H9 (cell line): ENCODE measurements at regions not wholly inside any gene's neighbourhood (a gene's known extent, or its start where the extent isn't known, plus 50 kb on each side); places are given as distances from the start of the nearest gene placed in this dataset.

Experiments
- DNase-seq: peaks from one replicate; pipeline ENCODE4 v3.0.0-alpha.2; 2017
- H2AFZ ChIP-seq: one replicate; pipeline ENCODE4 v1.6.1; 2013; ENCODE audit warnings: mild to moderate bottlenecking, low read length, control low read depth, moderate library complexity
- H2AK5ac ChIP-seq: 2 replicates; pipeline ENCODE4 v1.6.1; 2013; ENCODE audit warnings: low read length, control low read depth, mixed read lengths; ENCODE audit not compliant: insufficient read length
- H2BK120ac ChIP-seq: one replicate; pipeline ENCODE4 v1.6.1; 2013; ENCODE audit warnings: low read depth, mild to moderate bottlenecking, low read length, control low read depth, inconsistent platforms; ENCODE audit not compliant: poor library complexity, severe bottlenecking
- H2BK12ac ChIP-seq: 2 replicates; pipeline ENCODE4 v1.6.1; 2013; ENCODE audit warnings: low read length, control low read depth, mixed read lengths, low read depth; ENCODE audit not compliant: insufficient read length
- H2BK15ac ChIP-seq: 2 replicates; pipeline ENCODE4 v1.6.1; 2013; ENCODE audit warnings: low read depth, low read length, control low read depth
- H2BK20ac ChIP-seq: one replicate; pipeline ENCODE4 v1.6.1; 2013; ENCODE audit warnings: low read depth, mild to moderate bottlenecking, low read length, control low read depth, inconsistent platforms; ENCODE audit not compliant: poor library complexity, severe bottlenecking
- H2BK5ac ChIP-seq: 2 replicates; pipeline ENCODE4 v1.6.1; 2013; ENCODE audit warnings: low read length, control low read depth, mixed read lengths; ENCODE audit not compliant: insufficient read length
- H3K14ac ChIP-seq: 2 replicates; pipeline ENCODE4 v1.6.1; 2013; ENCODE audit warnings: low read length, control low read depth; ENCODE audit not compliant: insufficient read depth
- H3K18ac ChIP-seq: 2 replicates; pipeline ENCODE4 v1.6.1; 2013; ENCODE audit warnings: low read depth, mild to moderate bottlenecking, mixed read lengths, low read length, control low read depth; ENCODE audit not compliant: insufficient read length
- H3K23ac ChIP-seq: 2 replicates; pipeline ENCODE4 v1.6.1; 2013; ENCODE audit warnings: low read length, control low read depth, mixed read lengths, low read depth; ENCODE audit not compliant: insufficient read length
- H3K23me2 ChIP-seq: 2 replicates; pipeline ENCODE4 v1.6.1; 2013; ENCODE audit warnings: low read depth, mild to moderate bottlenecking, mixed read lengths, low read length, control low read depth; ENCODE audit not compliant: insufficient read length, poor library complexity, severe bottlenecking
- H3K27ac ChIP-seq: 2 replicates; pipeline ENCODE4 v1.5.1; 2013; ENCODE audit warnings: low read length, control low read depth, mixed read lengths, low read depth; ENCODE audit not compliant: insufficient read length
- H3K27me3 ChIP-seq: 2 replicates; pipeline ENCODE4 v1.6.1; 2013; ENCODE audit warnings: low read length, control low read depth, inconsistent platforms; ENCODE audit not compliant: insufficient read depth
- H3K4ac ChIP-seq: 2 replicates; pipeline ENCODE4 v1.6.1; 2013; ENCODE audit warnings: low read depth, mild to moderate bottlenecking, control low read depth, inconsistent platforms, low read length, moderate library complexity
- H3K4me1 ChIP-seq: 2 replicates; pipeline ENCODE4 v1.6.1; 2013; ENCODE audit warnings: low read length, control low read depth, inconsistent platforms; ENCODE audit not compliant: insufficient read depth
- H3K4me2 ChIP-seq: 2 replicates; pipeline ENCODE4 v1.6.1; 2013; ENCODE audit warnings: low read length, control low read depth, mixed read lengths; ENCODE audit not compliant: insufficient read length, insufficient read depth
- H3K56ac ChIP-seq: 2 replicates; pipeline ENCODE4 v1.6.1; 2013; ENCODE audit warnings: low read depth, mild to moderate bottlenecking, mixed read lengths, low read length, control low read depth; ENCODE audit not compliant: insufficient read length
- H3K79me1 ChIP-seq: 2 replicates; pipeline ENCODE4 v1.6.1; 2013; ENCODE audit warnings: low read depth, mild to moderate bottlenecking, moderate library complexity, low read length, control low read depth, inconsistent platforms; ENCODE audit not compliant: insufficient read depth, poor library complexity, severe bottlenecking
- H3K79me2 ChIP-seq: 2 replicates; pipeline ENCODE4 v1.6.1; 2013; ENCODE audit warnings: low read length, control low read depth, inconsistent platforms; ENCODE audit not compliant: insufficient read depth
- H3K9ac ChIP-seq: 2 replicates; pipeline ENCODE4 v1.6.1; 2013; ENCODE audit warnings: low read length, control low read depth, mixed read lengths; ENCODE audit not compliant: insufficient read length; ENCODE audit errors: extremely low read depth
- H3K9me3 ChIP-seq: one replicate; pipeline ENCODE4 v1.6.1; 2013; ENCODE audit warnings: low read depth, low read length, inconsistent platforms; ENCODE audit not compliant: control insufficient read depth
- H3T11ph ChIP-seq: one replicate; pipeline ENCODE4 v1.6.1; 2013; ENCODE audit warnings: mild to moderate bottlenecking, low read length, control low read depth, inconsistent platforms
- H4K20me1 ChIP-seq: one replicate; pipeline ENCODE4 v1.6.1; 2013; ENCODE audit not compliant: control insufficient read depth, insufficient read length, insufficient read depth
- H4K5ac ChIP-seq: 2 replicates; pipeline ENCODE4 v1.6.1; 2013; ENCODE audit warnings: low read depth, mild to moderate bottlenecking, mixed read lengths, low read length, control low read depth; ENCODE audit not compliant: insufficient read length
- H4K8ac ChIP-seq: replicated peaks from 2 replicates; pipeline ENCODE4 v1.6.1; 2013; ENCODE audit warnings: low read length, control low read depth, mixed read lengths, low read depth; ENCODE audit not compliant: insufficient read length
- H4K91ac ChIP-seq: 2 replicates; pipeline ENCODE4 v1.6.1; 2013; ENCODE audit warnings: low read depth, mild to moderate bottlenecking, moderate library complexity, mixed read lengths, low read length, control low read depth; ENCODE audit not compliant: insufficient read length
- H3K27ac Mint-ChIP-seq, 3 experiments: 2 replicates in 2 of 3; 3 replicates in 1 of 3; pipeline ENCODE4 v1.8.0; 2020 to 2021; ENCODE audit warnings: mixed read lengths in 3 of 3, mild to moderate bottlenecking in 1 of 3, moderate library complexity in 1 of 3
- H3K27me3 Mint-ChIP-seq: 2 replicates; pipeline ENCODE4 v1.8.0; 2021; ENCODE audit warnings: low read depth, mild to moderate bottlenecking, moderate library complexity, mixed read lengths
- H3K36me3 Mint-ChIP-seq, 3 experiments: 2 replicates in 2 of 3; 3 replicates in 1 of 3; pipeline ENCODE4 v1.8.0; 2020 to 2021; ENCODE audit warnings: low read depth in 3 of 3, mixed read lengths in 3 of 3; ENCODE audit not compliant: insufficient read depth in 1 of 3
- H3K4me1 Mint-ChIP-seq, 2 experiments: 2 replicates each; pipeline ENCODE4 v1.8.0; 2020; ENCODE audit warnings: mixed read lengths in 2 of 2
- H3K4me3 Mint-ChIP-seq, 2 experiments: 2 replicates in 1 of 2; 3 replicates in 1 of 2; pipeline ENCODE4 v1.8.0; 2020 to 2021; ENCODE audit warnings: mild to moderate bottlenecking in 2 of 2, mixed read lengths in 2 of 2, moderate library complexity in 1 of 2
- H3K9me3 Mint-ChIP-seq, 2 experiments: 2 replicates in 1 of 2; 3 replicates in 1 of 2; pipeline ENCODE4 v1.8.0; 2020; ENCODE audit warnings: mild to moderate bottlenecking in 2 of 2, mixed read lengths in 2 of 2, moderate library complexity in 1 of 2
- CTCF ChIP-seq: fragments of 200-600 bp; sonication (generic); conservative IDR thresholded peaks from 3 replicates; pipeline ENCODE4 v1.8.0; 2021; ENCODE audit warnings: antibody characterized with exemption, mild to moderate bottlenecking
- WGBS: extraction: QIAGEN DNeasy Blood & Tissue Kit; methylation state at CpG from one replicate; pipeline ENCODE4 v1.1.7; 2013; ENCODE audit warnings: missing lambda C conversion rate, low lambda C conversion rate, mixed read lengths; ENCODE audit not compliant: insufficient read length; ENCODE audit errors: extremely low coverage; 5-methylcytosine and 5-hydroxymethylcytosine counted together

GRCh38 chr11:23679981-23680380 lies 816.9 kb upstream of the LUZP2 start:
- no peaks in the 10 kb centered on the region for H3K9me3 ChIP-seq
- H3K79me2 ChIP-seq: no peaks in the 10 kb centered on the region
- H3K27me3 Mint-ChIP-seq: no peaks in the 10 kb centered on the region
- no peak overlapping the region for H3K56ac ChIP-seq
- no CpG with 5 or more reads among the region's 10 CpGs for WGBS
- H3K27me3 ChIP-seq: no peaks in the 10 kb centered on the region
- H3T11ph ChIP-seq: no peak overlapping the region
- H3K4me3 Mint-ChIP-seq: no peak overlapping the region
- H2BK5ac ChIP-seq: no peak overlapping the region
- H3K27ac ChIP-seq: no peak overlapping the region
- H3K27ac Mint-ChIP-seq: no peak overlapping the region
- H3K9ac ChIP-seq: no peak overlapping the region
- no peaks in the 10 kb centered on the region for H3K9me3 Mint-ChIP-seq
- no peaks in the 10 kb centered on the region for H3K4me1 ChIP-seq
- no peak overlapping the region for H4K91ac ChIP-seq
- H2BK15ac ChIP-seq: no peak overlapping the region
- H2AFZ ChIP-seq: no peak overlapping the region
- H3K36me3 Mint-ChIP-seq: no peaks in the 10 kb centered on the region
- H3K23me2 ChIP-seq: no peaks in the 10 kb centered on the region
- no peaks in the 10 kb centered on the region for H3K79me1 ChIP-seq
- H4K20me1 ChIP-seq: no peaks in the 10 kb centered on the region
- no peak overlapping the region for H2BK20ac ChIP-seq
- H4K5ac ChIP-seq: no peak overlapping the region
- no peak overlapping the region for H4K8ac ChIP-seq
- no peak overlapping the region for H2BK120ac ChIP-seq
- H3K18ac ChIP-seq: no peak overlapping the region
- TF ChIP-seq CTCF: no peak
- no peak overlapping the region for H3K23ac ChIP-seq
- no peak overlapping the region for H2BK12ac ChIP-seq
- no peak overlapping the region for H3K4me2 ChIP-seq
- H3K4ac ChIP-seq: no peak overlapping the region
- no peak for DNase-seq
- peaks cover 1% of the 10 kb centered on the region in 2 experiments; a peak in 3 of 4 replicates for H3K4me1 Mint-ChIP-seq
- no peak overlapping the region; the same call in 1 of the 2 replicates for H3K14ac ChIP-seq
- H2AK5ac ChIP-seq: no peak overlapping the region
